ENCODE measurements at regions not wholly inside any gene's neighbourhood (a gene's known extent, or its start where the extent isn't known, plus 50 kb on each side); places are given as distances from the start of the nearest gene placed in this dataset.
"Not testable (repeated sequence)": the region's sequence is repeated elsewhere in the genome, so short reads cannot be mapped to it uniquely, and the experiment has no call there.

DNA sequence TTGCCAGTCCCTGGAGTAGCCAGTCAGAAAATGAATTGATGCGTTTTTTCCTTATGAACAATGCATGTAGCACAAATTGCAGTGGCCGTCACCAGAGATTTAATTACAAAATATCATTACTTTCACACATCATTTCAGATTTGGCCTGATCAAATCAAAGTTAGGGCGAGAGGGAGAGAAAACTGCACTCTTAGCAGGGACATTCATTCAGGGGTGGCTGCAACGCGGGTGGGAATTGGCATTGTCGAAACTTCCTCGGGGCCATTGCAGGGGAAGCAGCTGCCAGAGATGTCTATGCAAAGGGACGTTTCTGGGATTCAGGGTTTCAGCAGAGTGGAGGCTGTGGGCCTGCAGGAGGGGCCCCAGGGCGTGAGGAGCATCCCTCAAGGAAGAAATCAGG, 76.5 kb upstream of the TOP1 start:
- no peak overlapping the region for H3K27ac Mint-ChIP-seq
- peaks cover 40% of the 10 kb centered on the region for H3K27me3 Mint-ChIP-seq (ENCODE audit: low read depth, poor library complexity)
- H3K4me1 Mint-ChIP-seq: peaks cover 37% of the 10 kb centered on the region
- H3K9me3 Mint-ChIP-seq: peaks cover 14% of the 10 kb centered on the region
- H3K4me3 Mint-ChIP-seq: no peak overlapping the region
- H3K36me3 Mint-ChIP-seq (ENCODE audit: low read depth): peaks cover 5% of the 10 kb centered on the region
- TF ChIP-seq, protein P1, sequence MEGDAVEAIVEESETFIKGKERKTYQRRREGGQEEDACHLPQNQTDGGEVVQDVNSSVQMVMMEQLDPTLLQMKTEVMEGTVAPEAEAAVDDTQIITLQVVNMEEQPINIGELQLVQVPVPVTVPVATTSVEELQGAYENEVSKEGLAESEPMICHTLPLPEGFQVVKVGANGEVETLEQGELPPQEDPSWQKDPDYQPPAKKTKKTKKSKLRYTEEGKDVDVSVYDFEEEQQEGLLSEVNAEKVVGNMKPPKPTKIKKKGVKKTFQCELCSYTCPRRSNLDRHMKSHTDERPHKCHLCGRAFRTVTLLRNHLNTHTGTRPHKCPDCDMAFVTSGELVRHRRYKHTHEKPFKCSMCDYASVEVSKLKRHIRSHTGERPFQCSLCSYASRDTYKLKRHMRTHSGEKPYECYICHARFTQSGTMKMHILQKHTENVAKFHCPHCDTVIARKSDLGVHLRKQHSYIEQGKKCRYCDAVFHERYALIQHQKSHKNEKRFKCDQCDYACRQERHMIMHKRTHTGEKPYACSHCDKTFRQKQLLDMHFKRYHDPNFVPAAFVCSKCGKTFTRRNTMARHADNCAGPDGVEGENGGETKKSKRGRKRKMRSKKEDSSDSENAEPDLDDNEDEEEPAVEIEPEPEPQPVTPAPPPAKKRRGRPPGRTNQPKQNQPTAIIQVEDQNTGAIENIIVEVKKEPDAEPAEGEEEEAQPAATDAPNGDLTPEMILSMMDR (IDR thresholded peaks at IDR 0.05): no peak
- no peak for DNase-seq

DNA sequence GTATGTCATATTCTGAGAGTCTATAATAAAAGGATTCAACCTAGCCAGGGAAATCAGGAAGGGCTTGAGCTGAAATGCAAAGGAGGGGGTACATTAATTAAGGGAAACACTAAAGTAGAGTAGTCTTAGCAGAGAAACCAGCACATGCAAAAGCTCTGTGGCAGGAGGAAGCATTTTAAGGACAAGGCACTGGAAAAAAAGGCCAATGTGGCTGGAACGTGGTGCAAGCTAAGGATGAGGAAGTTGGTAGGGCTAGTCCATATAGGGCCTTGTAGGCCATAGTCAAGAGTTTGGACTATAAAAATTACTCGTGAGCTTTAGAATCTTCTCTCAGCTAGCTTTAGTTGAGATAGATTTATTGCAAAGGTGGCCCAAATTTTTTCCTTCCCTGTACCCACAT, 75.2 kb upstream of the TOP1 start:
- Mint-ChIP-seq H3K27ac (no peak overlapping the region), H3K4me3 (no peak overlapping the region), H3K4me1 (peaks cover 44% of the 10 kb centered on the region), H3K36me3 (ENCODE audit: low read depth) (peaks cover 5% of the 10 kb centered on the region), H3K9me3 (peaks cover 14% of the 10 kb centered on the region), H3K27me3 (ENCODE audit: low read depth, poor library complexity) (peaks cover 30% of the 10 kb centered on the region)
- DNase-seq: no peak
- TF ChIP-seq, protein P1 (IDR thresholded peaks at IDR 0.05): no peak

DNA sequence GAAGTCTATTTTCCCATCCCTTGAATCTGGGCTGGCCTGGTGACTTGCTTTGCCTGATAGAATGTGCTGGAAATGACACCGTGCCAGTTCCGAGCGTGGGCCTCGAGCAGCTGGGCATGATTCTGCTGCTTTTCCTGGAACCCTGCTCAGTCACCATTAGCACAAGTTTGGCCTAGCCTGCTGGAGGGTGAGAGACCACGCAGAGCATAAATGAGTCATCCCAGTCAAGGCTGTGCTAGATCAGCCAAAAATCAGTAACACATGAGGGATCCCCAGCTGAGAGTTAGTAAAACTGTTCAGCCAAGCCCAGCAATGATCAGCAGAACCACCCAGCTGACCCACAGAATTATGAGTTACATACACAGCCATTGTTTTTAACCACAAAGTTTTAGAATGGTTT, 74.8 kb upstream of the TOP1 start:
- Mint-ChIP-seq H3K36me3 (ENCODE audit: low read depth) (peaks cover 5% of the 10 kb centered on the region), H3K4me1 (peaks cover 48% of the 10 kb centered on the region), H3K27ac (no peak overlapping the region), H3K4me3 (no peak overlapping the region), H3K9me3 (peaks cover 14% of the 10 kb centered on the region), H3K27me3 (ENCODE audit: low read depth, poor library complexity) (peaks cover 26% of the 10 kb centered on the region)
- DNase-seq: no peak
- TF ChIP-seq, protein P1 (IDR thresholded peaks at IDR 0.05): no peak

DNA sequence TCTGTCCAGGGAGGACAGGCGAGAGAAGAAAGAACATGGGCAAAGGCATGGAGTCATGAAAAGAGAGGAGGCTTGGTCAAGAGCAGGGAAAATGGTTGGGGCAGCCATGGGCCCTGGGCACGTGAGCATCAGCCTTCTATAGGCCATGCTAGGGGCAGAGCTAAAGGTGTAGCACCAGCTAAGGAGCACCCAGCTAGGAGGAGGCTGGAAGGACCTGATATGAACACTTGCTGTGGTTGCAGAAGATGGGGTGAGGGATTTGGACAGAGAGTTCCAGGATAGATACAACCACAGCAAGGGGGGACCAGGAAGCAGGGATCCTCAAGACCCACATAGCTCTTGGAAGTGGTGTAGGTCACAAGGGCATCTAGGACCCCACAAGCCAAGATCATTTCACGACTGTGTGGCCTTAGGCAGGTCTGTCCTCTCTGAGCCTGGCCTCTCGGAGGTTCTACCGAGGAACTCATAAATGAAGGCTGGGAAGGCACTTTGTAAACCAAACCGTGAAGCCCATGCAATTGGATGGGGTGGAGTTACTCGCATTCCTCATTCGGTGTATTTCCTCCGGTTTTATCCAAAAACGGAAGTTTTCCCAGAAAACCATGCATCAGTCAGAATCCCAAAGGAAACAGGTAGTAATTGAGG, 74.0 kb upstream of the TOP1 start:
- Mint-ChIP-seq H3K27me3 (ENCODE audit: low read depth, poor library complexity) (peaks cover 19% of the 10 kb centered on the region), H3K4me1 (peaks cover 51% of the 10 kb centered on the region), H3K9me3 (peaks cover 14% of the 10 kb centered on the region), H3K36me3 (ENCODE audit: low read depth) (peaks cover 5% of the 10 kb centered on the region), H3K27ac (no peak overlapping the region), H3K4me3 (no peak overlapping the region)
- TF ChIP-seq, protein P1 (IDR thresholded peaks at IDR 0.05): no peak
- no peak for DNase-seq

DNA sequence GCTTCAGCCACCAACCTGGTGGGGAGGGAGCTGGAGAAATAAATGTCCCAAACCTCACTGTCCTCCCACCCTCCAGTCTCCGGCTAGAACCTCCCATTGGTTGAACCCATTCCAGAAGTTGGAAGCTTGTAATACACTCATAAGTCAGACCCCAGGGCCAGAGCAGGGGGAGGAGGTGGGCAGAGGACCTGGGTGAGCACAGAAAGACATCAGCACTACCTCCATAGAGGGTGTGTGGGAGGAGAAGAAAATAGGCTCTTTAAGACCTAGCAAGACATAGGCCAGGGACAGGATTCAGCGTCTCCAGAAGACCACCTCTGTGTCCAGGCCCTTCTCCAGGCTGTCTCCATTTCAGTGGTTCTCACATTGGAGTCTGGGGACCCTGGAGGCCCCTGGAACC, 73.3 kb upstream of the TOP1 start:
- peaks cover 5% of the 10 kb centered on the region for H3K36me3 Mint-ChIP-seq (ENCODE audit: low read depth)
- no peak overlapping the region for H3K4me3 Mint-ChIP-seq
- TF ChIP-seq, protein P1 (IDR thresholded peaks at IDR 0.05): no peak

DNA sequence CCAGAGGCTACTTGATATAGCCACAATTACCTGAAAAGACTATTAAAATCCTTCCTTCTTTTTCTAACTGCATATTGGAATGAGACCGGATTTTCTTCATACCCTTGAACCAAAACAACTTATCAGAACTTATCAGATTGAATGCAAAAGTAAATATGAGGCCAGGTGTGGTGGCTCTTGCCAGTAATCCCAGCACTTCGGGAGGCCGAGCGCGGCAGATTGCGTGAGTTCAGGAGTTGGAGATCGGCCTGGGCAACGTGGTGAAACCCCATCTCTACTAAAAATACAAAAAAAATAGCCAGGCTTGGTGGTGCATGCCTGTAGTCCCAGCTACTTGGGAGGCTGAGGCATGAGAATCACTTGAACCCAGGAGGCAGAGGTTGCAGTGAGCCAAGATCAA, 72.8 kb upstream of the TOP1 start:
- peaks cover 14% of the 10 kb centered on the region for H3K9me3 Mint-ChIP-seq
- H3K36me3 Mint-ChIP-seq (ENCODE audit: low read depth); H3K4me3 Mint-ChIP-seq; H3K27ac Mint-ChIP-seq; DNase-seq: not testable (repeated sequence)
- H3K4me1 Mint-ChIP-seq: peaks cover 57% of the 10 kb centered on the region
- peaks cover 17% of the 10 kb centered on the region for H3K27me3 Mint-ChIP-seq (ENCODE audit: low read depth, poor library complexity)

More for the DNA sequence above, 73.3 kb upstream of the TOP1 start:
- Mint-ChIP-seq H3K27me3 (ENCODE audit: low read depth, poor library complexity) (peaks cover 17% of the 10 kb centered on the region), H3K4me1 (peaks cover 57% of the 10 kb centered on the region), H3K9me3 (peaks cover 14% of the 10 kb centered on the region), H3K27ac (no peak overlapping the region)
- DNase-seq: no peak

All from nephron progenitor cell (in vitro differentiated cells).